Omental fat pad (tissue), 3 donors: ENCODE measurements at regions not wholly inside any gene's neighbourhood (a gene's known extent, or its start where the extent isn't known, plus 50 kb on each side); places are given as distances from the start of the nearest gene placed in this dataset.
"Not testable (repeated sequence)": the region's sequence is repeated elsewhere in the genome, so short reads cannot be mapped to it uniquely, and the experiment has no call there.

Source experiments
- ATAC-seq: fragments of 150-250 bp; one replicate; pipeline ENCODE4 v1.9.1; 2016; ENCODE audit warnings: mild to moderate bottlenecking, moderate library complexity; ENCODE audit not compliant: low FRiP score
- DNase-seq: peaks from one replicate; pipeline ENCODE4 v3.0.0-alpha.2; 2019; ENCODE audit warnings: low spot score
- TF ChIP-seq, protein P1 (sequence below), 3 donors: fragments of 450-650 bp; IDR thresholded peaks; one replicate each; pipeline ENCODE4 v1.5.1; 2016 to 2017; ENCODE audit warnings: antibody characterized with exemption in 3 of 3, mild to moderate bottlenecking in 3 of 3, moderate library complexity in 2 of 3

- ATAC-seq: no peak
- TF ChIP-seq, protein P1, sequence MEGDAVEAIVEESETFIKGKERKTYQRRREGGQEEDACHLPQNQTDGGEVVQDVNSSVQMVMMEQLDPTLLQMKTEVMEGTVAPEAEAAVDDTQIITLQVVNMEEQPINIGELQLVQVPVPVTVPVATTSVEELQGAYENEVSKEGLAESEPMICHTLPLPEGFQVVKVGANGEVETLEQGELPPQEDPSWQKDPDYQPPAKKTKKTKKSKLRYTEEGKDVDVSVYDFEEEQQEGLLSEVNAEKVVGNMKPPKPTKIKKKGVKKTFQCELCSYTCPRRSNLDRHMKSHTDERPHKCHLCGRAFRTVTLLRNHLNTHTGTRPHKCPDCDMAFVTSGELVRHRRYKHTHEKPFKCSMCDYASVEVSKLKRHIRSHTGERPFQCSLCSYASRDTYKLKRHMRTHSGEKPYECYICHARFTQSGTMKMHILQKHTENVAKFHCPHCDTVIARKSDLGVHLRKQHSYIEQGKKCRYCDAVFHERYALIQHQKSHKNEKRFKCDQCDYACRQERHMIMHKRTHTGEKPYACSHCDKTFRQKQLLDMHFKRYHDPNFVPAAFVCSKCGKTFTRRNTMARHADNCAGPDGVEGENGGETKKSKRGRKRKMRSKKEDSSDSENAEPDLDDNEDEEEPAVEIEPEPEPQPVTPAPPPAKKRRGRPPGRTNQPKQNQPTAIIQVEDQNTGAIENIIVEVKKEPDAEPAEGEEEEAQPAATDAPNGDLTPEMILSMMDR (IDR thresholded peaks at IDR 0.05): no peak
- no peak for DNase-seq
Observed at GRCh38 chr2:12457831-12458230, 258.9 kb upstream of the TRIB2 start.

DNA sequence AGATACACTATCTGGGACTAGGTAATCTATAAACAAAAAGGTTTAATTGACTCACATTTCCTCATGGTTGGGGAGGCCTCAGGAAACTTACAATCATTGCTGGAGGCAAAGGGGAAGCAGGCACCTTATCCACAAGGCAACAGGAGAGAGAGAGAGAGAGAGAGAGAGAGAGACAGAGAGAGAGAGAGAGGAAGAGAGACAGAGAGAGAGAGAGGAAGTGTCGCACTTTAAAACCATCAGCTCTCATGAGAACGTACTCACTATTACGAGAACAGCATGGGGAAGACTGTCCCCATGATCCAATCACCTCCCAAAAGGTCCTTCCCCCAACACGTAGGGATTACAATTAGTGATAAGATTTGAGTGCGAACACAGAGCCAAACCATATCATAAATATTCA lies 253.5 kb upstream of the TRIB2 start:
- TF ChIP-seq, protein P1 (IDR thresholded peaks at IDR 0.05): no peak
- ATAC-seq: no peak

DNA sequence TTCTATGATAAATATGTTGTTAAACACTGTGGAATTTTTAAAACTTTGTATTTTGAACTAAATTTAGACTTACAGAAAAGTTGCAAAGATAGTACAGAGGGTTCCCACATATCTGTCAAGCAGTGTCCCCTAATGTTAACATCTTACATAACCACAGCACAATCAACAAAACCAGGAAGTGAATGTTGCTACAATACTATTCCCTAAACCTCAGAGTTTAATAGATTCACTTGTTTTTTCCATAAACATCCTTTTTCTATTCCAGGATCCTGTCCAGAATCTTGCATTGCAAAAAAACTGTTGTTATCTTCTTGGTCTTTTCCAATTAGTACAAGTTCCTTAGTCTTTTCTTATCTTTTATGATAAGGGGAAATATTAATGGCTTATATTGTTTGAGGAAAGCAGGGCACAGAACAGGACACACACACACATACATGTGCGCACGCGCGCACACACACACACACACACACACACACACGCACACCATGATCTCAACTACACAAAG lies 251.1 kb upstream of the TRIB2 start:
- DNase-seq (no peak), ATAC-seq (no peak)
- TF ChIP-seq, protein P1 (IDR thresholded peaks at IDR 0.05): no peak

More for the DNA sequence above, 253.5 kb upstream of the TRIB2 start:
- no peak for DNase-seq

- DNase-seq: no peak
- TF ChIP-seq, protein P1 (IDR thresholded peaks at IDR 0.05): no peak
- no peak for ATAC-seq
Observed at GRCh38 chr2:12467303-12467702, 249.4 kb upstream of the TRIB2 start.

DNA sequence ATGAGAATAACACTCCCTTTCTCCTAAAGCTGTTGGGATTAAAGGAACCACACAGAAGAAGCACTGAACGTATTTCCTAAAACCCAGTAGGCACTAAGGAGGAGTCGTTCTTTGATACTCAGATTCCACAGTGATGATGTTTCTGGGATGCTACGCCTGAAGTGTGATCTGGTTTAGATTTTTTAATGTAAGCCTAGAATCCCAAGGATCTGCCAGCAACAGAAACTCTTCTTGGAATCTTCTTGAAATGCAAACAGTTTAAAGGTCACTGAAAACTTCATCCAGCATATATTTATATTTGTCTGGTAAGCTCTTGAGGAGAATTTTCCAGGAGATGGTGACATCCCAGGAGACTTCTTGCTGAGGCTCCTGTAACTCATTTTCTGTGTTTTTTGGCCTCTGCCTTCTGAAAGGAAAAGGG lies 247.6 kb upstream of the TRIB2 start:
- no peak for DNase-seq
- no peak for ATAC-seq
- TF ChIP-seq, protein P1 (IDR thresholded peaks at IDR 0.05): no peak

- not testable (repeated sequence) for DNase-seq, ATAC-seq
Observed at GRCh38 chr2:12472265-12472664, 244.5 kb upstream of the TRIB2 start.

DNA sequence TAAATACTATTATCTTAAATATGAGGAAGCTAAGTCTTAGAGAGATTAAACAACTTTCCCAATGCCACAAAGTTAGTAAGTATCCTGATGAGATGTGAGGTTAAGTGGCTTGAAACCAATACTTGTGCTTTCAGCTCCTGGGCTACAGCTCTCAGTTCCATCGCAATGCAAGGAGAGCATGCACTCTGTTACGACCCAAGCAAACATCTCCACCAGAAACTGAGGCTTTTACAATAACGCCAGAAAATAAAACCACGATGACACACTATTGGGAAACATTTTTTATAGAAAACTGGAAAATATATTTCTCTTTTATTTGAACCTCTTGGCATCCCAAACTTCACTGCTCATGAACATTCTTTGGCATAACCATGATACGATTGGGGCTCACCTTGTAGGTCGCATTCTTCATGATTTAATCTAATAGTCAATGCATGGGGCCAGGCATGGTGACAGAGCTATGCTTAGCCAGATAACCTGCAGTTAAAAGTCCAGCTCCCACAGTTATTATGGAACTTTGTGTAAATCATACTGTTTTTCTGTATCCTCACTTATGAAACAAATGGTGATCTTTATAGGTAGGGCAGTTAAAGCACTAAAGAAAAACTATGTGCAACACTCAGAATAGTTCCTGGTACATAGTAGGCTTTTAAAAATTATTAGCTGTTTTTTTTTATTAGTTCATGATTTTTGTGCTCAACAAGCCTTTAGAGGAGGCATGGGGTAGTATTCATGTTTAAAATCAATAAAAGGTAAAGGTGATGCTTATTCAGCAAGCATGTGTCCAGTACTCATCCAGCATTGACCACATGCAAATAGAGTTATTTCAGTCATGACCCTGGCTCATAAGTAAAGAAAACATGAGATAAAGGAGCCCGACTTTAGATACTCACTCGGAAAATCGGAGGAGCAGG lies 238.3 kb upstream of the TRIB2 start:
- ATAC-seq (no peak), DNase-seq (no peak)
- TF ChIP-seq, protein P1 (IDR thresholded peaks at IDR 0.05): no peak
